HCT116 (cell line): ENCODE measurements at regions not wholly inside any gene's neighbourhood (a gene's known extent, or its start where the extent isn't known, plus 50 kb on each side); places are given as distances from the start of the nearest gene placed in this dataset.

Experiments used
- ATAC-seq: fragments of 200-7000 bp; cut with Tn5 transposase; 2 replicates; pipeline ENCODE4 v1.9.1; 2020; ENCODE audit warnings: mild to moderate bottlenecking, moderate library complexity
- BruUV-seq: library from RNA; stranded (reverse); fragments of 400-500 nt; replicated peaks from 2 replicates; lab custom pipeline; 2021; lab: Mats Ljungman, UMichigan
- CTCF ChIA-PET: fragments of 300-600 bp; sonication (Branson Sonifier 250); formaldehyde crosslinking; loops from one replicate; lab custom pipeline; 2021; ENCODE audit warnings: antibody characterized with exemption; lab: Charles Lee
- POLR2A ChIA-PET: fragments of 300-600, 350-600 bp; sonication (Branson Sonifier 250); formaldehyde crosslinking; loops from one replicate; lab custom pipeline; 2021; ENCODE audit warnings: antibody characterized with exemption; lab: Charles Lee
- RAD21 ChIA-PET, 2 experiments: fragments of 300-600 bp; sonication (Branson Sonifier 250); formaldehyde crosslinking; loops; one replicate each; lab custom pipeline; 2023; ENCODE audit warnings: low total read pairs in 2 of 2; ENCODE audit not compliant: uncharacterized antibody in 2 of 2, unreplicated experiment in 2 of 2, low non-redundant PET in 1 of 2; lab: Charles Lee
- DNase-seq: peaks from one replicate; pipeline ENCODE4 v3.0.0-alpha.2; 2010; ENCODE audit warnings: low read depth, low spot score
- H2AFZ ChIP-seq: fragments of 200-600 bp; shearing (Covaris generic), sonication (generic); 2 replicates; pipeline ENCODE4 v1.6.1; 2017; ENCODE audit warnings: low read depth, mixed run types, mixed read lengths, antibody characterized with exemption, low read length; ENCODE audit not compliant: poor library complexity, severe bottlenecking
- H3K27ac ChIP-seq: 2 replicates; pipeline ENCODE4 v1.5.1; 2012; ENCODE audit warnings: low read depth, low read length
- H3K27me3 ChIP-seq: fragments of 200-600 bp; sonication (generic); 2 replicates; pipeline ENCODE4 v1.6.1; 2016; ENCODE audit warnings: mixed run types, low read length, mixed read lengths; ENCODE audit not compliant: insufficient read depth
- H3K36me3 ChIP-seq, 2 experiments: fragments of 200-500 bp in 1 of 2; fragments of 200-600 bp in 1 of 2; sonication (Bioruptor generic) in 1 of 2; sonication (generic) in 1 of 2; 2 replicates each; pipeline versions ENCODE4 v1.5.1 to v1.6.1; 2014 to 2016; ENCODE audit warnings: low read length in 2 of 2, inconsistent platforms in 1 of 2, mixed read lengths in 1 of 2, mixed run types in 1 of 2; ENCODE audit not compliant: insufficient read depth in 2 of 2, control insufficient read depth in 1 of 2
- H3K4me1 ChIP-seq, 2 experiments: fragments of 200-600 bp in 1 of 2; sonication (generic) in 1 of 2; 2 replicates each; pipeline versions ENCODE4 v1.5.1 to v1.6.1; 2012 to 2017; ENCODE audit warnings: low read length in 2 of 2, inconsistent platforms in 1 of 2, mild to moderate bottlenecking in 1 of 2, mixed read lengths in 1 of 2, mixed run types in 1 of 2, moderate library complexity in 1 of 2; ENCODE audit not compliant: insufficient read depth in 2 of 2, control insufficient read depth in 1 of 2
- H3K4me2 ChIP-seq: fragments of 200-600 bp; sonication (generic); 2 replicates; pipeline ENCODE4 v1.6.1; 2017; ENCODE audit warnings: mixed run types, low read length, mixed read lengths
- H3K4me3 ChIP-seq, 2 experiments: fragments of 200-600 bp in 1 of 2; sonication (generic) in 1 of 2; replicated peaks in 1 of 2; 2 replicates each; pipeline ENCODE4 v1.5.1; 2011 to 2016; ENCODE audit warnings: low read length in 2 of 2, control low read depth in 1 of 2, low read depth in 1 of 2, mild to moderate bottlenecking in 1 of 2, mixed read lengths in 1 of 2, mixed run types in 1 of 2
- H3K79me2 ChIP-seq: fragments of 200-600 bp; sonication (generic); 2 replicates; pipeline ENCODE4 v1.6.1; 2017; ENCODE audit warnings: mild to moderate bottlenecking, mixed run types, low read length, moderate library complexity, mixed read lengths; ENCODE audit not compliant: insufficient read depth
- H3K9ac ChIP-seq: fragments of 200-600 bp; sonication (generic); 2 replicates; pipeline ENCODE4 v1.6.1; 2016; ENCODE audit warnings: low read length, mixed read lengths
- H3K9me2 ChIP-seq: fragments of 200-600 bp; sonication (generic), shearing (Covaris generic); 2 replicates; pipeline ENCODE4 v1.6.1; 2017; ENCODE audit warnings: mixed run types, mild to moderate bottlenecking, moderate library complexity; ENCODE audit not compliant: insufficient read depth
- H3K9me3 ChIP-seq, 2 experiments: fragments of 200-500 bp in 1 of 2; fragments of 200-600 bp in 1 of 2; sonication (Bioruptor generic) in 1 of 2; sonication (generic) in 1 of 2; 2 replicates each; pipeline ENCODE4 v1.6.1; 2014 to 2017; ENCODE audit warnings: low read length in 2 of 2, mixed read lengths in 2 of 2, inconsistent platforms in 1 of 2, low read depth in 1 of 2, mild to moderate bottlenecking in 1 of 2, mixed run types in 1 of 2, moderate library complexity in 1 of 2; ENCODE audit not compliant: control insufficient read depth in 1 of 2, insufficient read depth in 1 of 2
- H4K20me1 ChIP-seq: fragments of 200-600 bp; sonication (generic), shearing (Covaris generic); 2 replicates; pipeline ENCODE4 v1.6.1; 2017; ENCODE audit warnings: mixed run types, mild to moderate bottlenecking, moderate library complexity; ENCODE audit not compliant: insufficient read depth
- CEBPB ChIP-seq: IDR thresholded peaks from 2 replicates; pipeline ENCODE4 v1.6.1; 2012; ENCODE audit warnings: low read depth
- ELF1 ChIP-seq: IDR thresholded peaks from 2 replicates; pipeline ENCODE4 v1.6.1; 2012; ENCODE audit warnings: low read depth, borderline replicate concordance
- FOSL1 ChIP-seq: IDR thresholded peaks from 2 replicates; pipeline ENCODE4 v1.6.1; 2012; ENCODE audit warnings: low read depth
- JUND ChIP-seq: IDR thresholded peaks from 2 replicates; pipeline ENCODE4 v1.6.1; 2012
- POLR2A ChIP-seq: IDR thresholded peaks from 2 replicates; pipeline ENCODE4 v1.7.0; 2011; ENCODE audit warnings: borderline replicate concordance; ENCODE audit not compliant: insufficient read depth, insufficient read length; ENCODE audit errors: extremely low read depth
- POLR2AphosphoS5 ChIP-seq: IDR thresholded peaks from 2 replicates; pipeline ENCODE4 v1.6.1; 2011; ENCODE audit warnings: mild to moderate bottlenecking, low read depth, low read length, moderate library complexity
- REST ChIP-seq: IDR thresholded peaks from 2 replicates; pipeline ENCODE4 v1.6.1; 2012; ENCODE audit warnings: low read depth
- SP1 ChIP-seq: IDR thresholded peaks from 2 replicates; pipeline ENCODE4 v1.6.1; 2012; ENCODE audit warnings: low read depth
- TCF7L2 ChIP-seq: IDR thresholded peaks from 2 replicates; pipeline ENCODE4 v1.7.0; 2011; ENCODE audit warnings: borderline replicate concordance, inconsistent platforms; ENCODE audit not compliant: insufficient read depth, insufficient read length; ENCODE audit errors: extremely low read depth
- YY1 ChIP-seq: IDR thresholded peaks from 2 replicates; pipeline ENCODE4 v1.6.1; 2011; ENCODE audit warnings: low read length, low read depth, moderate library complexity, mild to moderate bottlenecking; ENCODE audit not compliant: insufficient replicate concordance; ENCODE audit errors: extremely low read depth
- ZFX ChIP-seq: fragments of 450-650 bp; IDR thresholded peaks from 2 replicates; pipeline ENCODE4 v1.6.1; 2017
- ZNF274 ChIP-seq: fragments of 200-500 bp; sonication (Bioruptor generic); IDR thresholded peaks from 2 replicates; pipeline ENCODE4 v1.6.1; 2014; ENCODE audit warnings: mild to moderate bottlenecking, low read depth, low read length, inconsistent platforms
- intact Hi-C: fragments of 100-400 bp; cut with micrococcal nuclease; formaldehyde crosslinking; loops from 2 replicates; pipeline ENCODE4 v1.10.0; 2022

DNA sequence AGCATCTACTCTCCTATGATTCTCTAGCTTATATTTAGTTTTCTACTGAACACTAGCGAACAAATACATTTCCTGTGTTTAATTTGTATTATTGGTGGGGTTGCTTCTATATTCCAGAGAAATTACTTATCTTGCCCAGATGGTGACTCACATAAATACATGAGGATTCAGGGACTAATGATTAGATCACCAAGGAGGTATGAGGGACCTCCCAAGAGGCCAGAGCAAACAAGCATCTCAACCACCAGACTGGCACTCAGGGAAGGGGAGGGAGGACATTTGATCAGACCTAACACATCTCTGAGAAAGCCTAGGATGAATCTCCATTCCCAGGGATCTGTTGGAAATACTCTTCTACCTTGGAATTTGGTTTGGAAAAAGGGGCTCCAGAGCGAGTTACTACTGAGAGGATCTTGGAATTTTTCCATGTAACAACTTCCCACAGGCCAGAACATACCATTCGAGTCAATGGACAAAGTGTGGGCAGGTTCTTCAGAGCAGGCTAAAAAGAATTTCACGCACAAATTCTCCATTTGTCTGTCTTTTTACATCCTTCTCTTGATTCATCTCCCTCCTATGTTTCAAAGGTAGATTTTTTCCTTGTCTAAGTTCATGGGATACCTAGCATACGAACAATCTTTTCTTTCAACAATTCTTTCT, 262.6 kb upstream of the MYOCD start:
- Histone ChIP-seq H3K9me3 (no peaks in the 10 kb centered on the region), H3K9me2 (no peaks in the 10 kb centered on the region), H2AFZ (no peak overlapping the region), H3K9ac (no peak overlapping the region), H3K4me1 (no peaks in the 10 kb centered on the region), H4K20me1 (no peaks in the 10 kb centered on the region), H3K36me3 (no peaks in the 10 kb centered on the region), H3K27me3 (no peaks in the 10 kb centered on the region), H3K27ac (no peak overlapping the region), H3K79me2 (no peaks in the 10 kb centered on the region), H3K4me2 (no peak overlapping the region), H3K4me3 (no peak overlapping the region)
- ChIA-PET POLR2A (no interaction called here), RAD21 (no interaction called here), CTCF (no interaction called here)
- BruUV-seq: no TSS peak
- ATAC-seq (no peak), DNase-seq (no peak)
- intact Hi-C loops: no loop called here
- TF ChIP-seq FOSL1 (no peak), ZNF274 (no peak), JUND (no peak), POLR2A (no peak), YY1 (no peak), ZFX (no peak), REST (no peak), TCF7L2 (no peak), CEBPB (no peak), POLR2AphosphoS5 (no peak), ELF1 (no peak), SP1 (no peak)
